ENCODE measurements at regions not wholly inside any gene's neighbourhood (a gene's known extent, or its start where the extent isn't known, plus 50 kb on each side); places are given as distances from the start of the nearest gene placed in this dataset.

DNA sequence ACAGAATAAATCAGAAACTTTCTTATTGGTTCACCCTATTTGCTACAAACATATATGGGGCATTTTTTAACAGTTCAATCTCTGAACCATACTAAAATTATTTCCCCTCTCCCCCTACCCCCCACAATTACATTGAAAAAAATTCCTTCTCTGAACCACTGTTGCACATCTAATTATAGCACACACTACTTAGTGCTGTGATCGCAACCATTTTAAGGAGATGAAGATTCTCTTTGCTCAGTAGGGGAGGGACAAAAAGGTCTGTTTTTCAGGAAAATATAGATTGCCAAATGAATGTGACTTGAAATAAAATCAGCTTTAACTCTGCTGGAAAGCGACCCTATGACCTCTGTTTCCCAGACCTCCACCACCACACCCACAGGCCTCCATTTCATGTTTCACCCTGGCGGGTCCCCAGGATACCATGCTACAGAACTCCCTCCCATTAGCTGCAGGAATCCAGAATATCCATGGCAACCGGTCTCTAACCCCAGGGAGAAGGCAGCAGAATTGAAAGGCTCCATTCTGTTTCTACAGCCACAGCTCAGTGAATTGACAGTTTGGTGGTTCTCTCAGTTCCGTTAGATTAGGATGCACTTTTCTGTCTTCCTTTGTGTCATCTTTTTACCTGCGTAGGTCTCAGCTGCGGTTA is 286.3 kb downstream of the TBC1D4 start:
- Histone ChIP-seq H3K27ac (ENCODE audit: low read length) (no peak overlapping the region), H4K20me1 (ENCODE audit: insufficient read depth, low read length) (no peaks in the 10 kb centered on the region), H3K79me2 (ENCODE audit: low read length) (no peaks in the 10 kb centered on the region), H3K36me3 (replicated peaks; ENCODE audit: insufficient read depth, low read length) (no peaks in the 10 kb centered on the region), H3K4me1 (ENCODE audit: low read length) (no peaks in the 10 kb centered on the region), H3K4me3 (ENCODE audit: low read length) (no peak overlapping the region), H2AFZ (ENCODE audit: low read length) (no peak overlapping the region), H3K9me2 (replicated peaks; ENCODE audit: insufficient read depth, low read length) (no peaks in the 10 kb centered on the region), H3F3A (ENCODE audit: insufficient read depth, low read length) (no peaks in the 10 kb centered on the region), H3K27me3 (replicated peaks; ENCODE audit: insufficient read depth, low read length) (no peaks in the 10 kb centered on the region), H3K9ac (ENCODE audit: low read length) (no peak overlapping the region), H3K4me2 (ENCODE audit: low read depth, low read length) (no peak overlapping the region), H3K9me3 (replicated peaks; ENCODE audit: insufficient read depth, low read length) (no peaks in the 10 kb centered on the region)
- no peak for DNase-seq
- TF ChIP-seq EZH2phosphoT487 (IDR thresholded peaks at IDR 0.05; ENCODE audit: low read length), result no peak
- TF ChIP-seq, protein P1, sequence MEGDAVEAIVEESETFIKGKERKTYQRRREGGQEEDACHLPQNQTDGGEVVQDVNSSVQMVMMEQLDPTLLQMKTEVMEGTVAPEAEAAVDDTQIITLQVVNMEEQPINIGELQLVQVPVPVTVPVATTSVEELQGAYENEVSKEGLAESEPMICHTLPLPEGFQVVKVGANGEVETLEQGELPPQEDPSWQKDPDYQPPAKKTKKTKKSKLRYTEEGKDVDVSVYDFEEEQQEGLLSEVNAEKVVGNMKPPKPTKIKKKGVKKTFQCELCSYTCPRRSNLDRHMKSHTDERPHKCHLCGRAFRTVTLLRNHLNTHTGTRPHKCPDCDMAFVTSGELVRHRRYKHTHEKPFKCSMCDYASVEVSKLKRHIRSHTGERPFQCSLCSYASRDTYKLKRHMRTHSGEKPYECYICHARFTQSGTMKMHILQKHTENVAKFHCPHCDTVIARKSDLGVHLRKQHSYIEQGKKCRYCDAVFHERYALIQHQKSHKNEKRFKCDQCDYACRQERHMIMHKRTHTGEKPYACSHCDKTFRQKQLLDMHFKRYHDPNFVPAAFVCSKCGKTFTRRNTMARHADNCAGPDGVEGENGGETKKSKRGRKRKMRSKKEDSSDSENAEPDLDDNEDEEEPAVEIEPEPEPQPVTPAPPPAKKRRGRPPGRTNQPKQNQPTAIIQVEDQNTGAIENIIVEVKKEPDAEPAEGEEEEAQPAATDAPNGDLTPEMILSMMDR (IDR thresholded peaks at IDR 0.05; ENCODE audit: low read length), result no peak
- no peak for TF ChIP-seq EZH2 (optimal IDR thresholded peaks at IDR 0.05; ENCODE audit: low read depth, low read length)

DNA sequence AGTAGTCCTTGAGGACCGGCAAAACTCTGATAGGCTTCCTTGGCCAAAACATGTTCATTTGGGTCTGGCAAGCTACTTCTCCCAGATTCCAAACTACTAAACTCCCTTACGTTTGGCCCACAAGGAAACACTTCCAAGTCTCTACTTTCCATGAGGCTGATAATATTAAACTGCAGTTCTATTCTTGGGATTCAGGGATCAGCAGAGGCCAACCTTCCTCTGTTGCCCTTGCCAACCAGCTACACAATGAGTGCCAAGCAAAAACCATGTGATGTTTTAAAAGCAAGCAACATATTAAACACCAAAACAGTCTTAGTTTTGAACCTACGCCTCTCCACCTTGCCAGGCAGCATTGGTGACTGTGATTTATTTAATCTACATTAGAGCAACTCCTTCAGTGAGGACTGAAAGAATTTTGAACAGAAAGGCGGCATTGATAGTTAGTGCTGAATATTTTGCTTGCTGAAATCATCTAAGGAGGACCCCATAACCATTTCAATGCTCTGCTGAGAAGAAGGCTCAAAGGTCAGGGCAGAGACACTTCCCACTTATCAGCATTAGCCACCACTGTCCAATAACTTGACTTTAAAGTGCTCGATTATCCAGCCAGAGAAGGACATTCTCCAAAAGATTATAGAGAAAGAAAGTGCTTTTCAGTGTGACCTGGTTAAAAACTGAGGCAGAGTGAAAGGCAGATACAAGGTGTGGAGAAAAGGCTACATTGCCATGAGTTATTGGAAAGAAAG is 287.1 kb downstream of the TBC1D4 start:
- Histone ChIP-seq H2AFZ (ENCODE audit: low read length) (no peak overlapping the region), H4K20me1 (ENCODE audit: insufficient read depth, low read length) (no peaks in the 10 kb centered on the region), H3K9ac (ENCODE audit: low read length) (no peak overlapping the region), H3F3A (ENCODE audit: insufficient read depth, low read length) (no peaks in the 10 kb centered on the region), H3K9me3 (replicated peaks; ENCODE audit: insufficient read depth, low read length) (no peaks in the 10 kb centered on the region), H3K27ac (ENCODE audit: low read length) (no peak overlapping the region), H3K9me2 (replicated peaks; ENCODE audit: insufficient read depth, low read length) (no peaks in the 10 kb centered on the region), H3K4me1 (ENCODE audit: low read length) (no peaks in the 10 kb centered on the region), H3K4me3 (ENCODE audit: low read length) (no peak overlapping the region), H3K79me2 (ENCODE audit: low read length) (no peaks in the 10 kb centered on the region), H3K4me2 (ENCODE audit: low read depth, low read length) (no peak overlapping the region), H3K27me3 (replicated peaks; ENCODE audit: insufficient read depth, low read length) (no peaks in the 10 kb centered on the region), H3K36me3 (replicated peaks; ENCODE audit: insufficient read depth, low read length) (no peaks in the 10 kb centered on the region)
- DNase-seq, result no peak
- TF ChIP-seq EZH2phosphoT487 (IDR thresholded peaks at IDR 0.05; ENCODE audit: low read length) (no peak), EZH2 (optimal IDR thresholded peaks at IDR 0.05; ENCODE audit: low read depth, low read length) (no peak)
- TF ChIP-seq, protein P1 (IDR thresholded peaks at IDR 0.05; ENCODE audit: low read length), result no peak

DNA sequence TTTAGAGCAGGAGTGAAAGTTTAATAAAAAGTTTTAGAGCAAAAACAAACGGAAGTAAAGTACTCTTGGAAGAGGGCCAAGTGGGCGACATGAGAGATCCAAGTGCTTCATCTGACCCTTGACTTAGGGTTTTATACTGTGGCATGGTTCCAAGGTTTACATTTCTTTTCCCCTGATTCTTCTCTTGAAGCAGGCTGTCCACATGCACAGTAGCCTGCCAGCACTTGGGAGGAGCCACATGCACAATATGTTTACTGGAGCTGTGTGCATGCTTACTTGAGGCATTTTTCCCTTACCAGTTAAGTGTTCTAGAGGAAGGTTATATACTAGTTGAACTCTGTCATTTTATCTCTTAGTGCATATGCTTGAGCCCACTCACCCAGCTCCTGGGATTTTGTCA is 295.6 kb downstream of the TBC1D4 start:
- Histone ChIP-seq H2AFZ (ENCODE audit: low read length) (no peak overlapping the region), H3F3A (ENCODE audit: insufficient read depth, low read length) (no peaks in the 10 kb centered on the region), H3K4me2 (ENCODE audit: low read depth, low read length) (no peak overlapping the region), H3K27me3 (replicated peaks; ENCODE audit: insufficient read depth, low read length) (no peaks in the 10 kb centered on the region), H4K20me1 (ENCODE audit: insufficient read depth, low read length) (no peaks in the 10 kb centered on the region), H3K4me1 (ENCODE audit: low read length) (no peaks in the 10 kb centered on the region), H3K79me2 (ENCODE audit: low read length) (no peaks in the 10 kb centered on the region), H3K9ac (ENCODE audit: low read length) (no peak overlapping the region), H3K27ac (ENCODE audit: low read length) (no peak overlapping the region), H3K36me3 (replicated peaks; ENCODE audit: insufficient read depth, low read length) (no peaks in the 10 kb centered on the region; the same call in 1 of the 2 replicates), H3K9me3 (replicated peaks; ENCODE audit: insufficient read depth, low read length) (no peaks in the 10 kb centered on the region), H3K4me3 (ENCODE audit: low read length) (no peak overlapping the region), H3K9me2 (replicated peaks; ENCODE audit: insufficient read depth, low read length) (no peaks in the 10 kb centered on the region)
- DNase-seq, result no peak
- no peak for TF ChIP-seq EZH2 (optimal IDR thresholded peaks at IDR 0.05; ENCODE audit: low read depth, low read length)
- TF ChIP-seq, protein P1 (IDR thresholded peaks at IDR 0.05; ENCODE audit: low read length), result no peak
- TF ChIP-seq EZH2phosphoT487 (IDR thresholded peaks at IDR 0.05; ENCODE audit: low read length), result no peak
